CD4-positive, alpha-beta T cell treated with Interleukin-15 for 4 hours (primary cell): ENCODE measurements at regions not wholly inside any gene's neighbourhood (a gene's known extent, or its start where the extent isn't known, plus 50 kb on each side); places are given as distances from the start of the nearest gene placed in this dataset.
"Not testable (repeated sequence)": the region's sequence is repeated elsewhere in the genome, so short reads cannot be mapped to it uniquely, and the experiment has no call there.

ENCODE experiments used
- DNase-seq: peaks from one replicate; pipeline ENCODE4 v3.0.0-alpha.2; 2020; ENCODE audit warnings: low spot score

DNA sequence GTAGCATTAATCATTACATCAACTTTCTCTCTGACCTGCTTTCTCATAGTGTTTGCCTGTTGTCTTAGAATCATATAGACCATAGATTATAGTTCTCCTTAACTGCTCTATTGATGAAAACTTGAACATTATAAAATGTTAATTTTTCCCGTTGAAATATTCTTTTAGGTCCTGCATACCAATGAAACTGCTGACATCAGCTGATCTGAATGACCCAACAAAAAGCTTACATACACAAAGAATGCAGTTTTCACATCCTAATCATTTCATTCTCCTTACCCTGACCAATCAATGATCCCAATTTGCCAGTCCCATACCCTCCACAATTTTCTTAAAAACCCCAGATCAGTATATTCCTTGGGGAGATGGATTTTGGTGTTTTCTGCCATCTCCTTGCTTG, 302.9 kb upstream of the MBL2 start:
- no peak for DNase-seq

DNA sequence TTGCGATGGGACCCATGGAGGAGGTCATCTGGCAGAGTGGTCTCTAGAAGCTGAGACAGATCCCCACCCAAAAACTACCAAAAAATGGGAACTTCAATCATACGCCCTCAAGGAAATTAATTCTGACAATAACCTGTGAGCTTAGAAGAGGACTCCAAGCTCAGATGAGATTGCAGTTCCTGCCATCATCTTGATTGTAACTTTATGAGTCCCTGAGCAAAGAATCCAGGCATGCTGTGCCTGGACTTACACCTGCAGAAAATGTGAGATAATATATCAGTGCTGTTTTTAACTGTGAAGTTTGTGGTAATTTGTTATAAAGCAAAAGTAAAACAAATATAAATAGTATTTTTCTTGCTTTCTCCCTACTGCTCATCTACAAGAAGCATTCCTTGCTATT, 299.6 kb upstream of the MBL2 start:
- DNase-seq: no peak

DNA sequence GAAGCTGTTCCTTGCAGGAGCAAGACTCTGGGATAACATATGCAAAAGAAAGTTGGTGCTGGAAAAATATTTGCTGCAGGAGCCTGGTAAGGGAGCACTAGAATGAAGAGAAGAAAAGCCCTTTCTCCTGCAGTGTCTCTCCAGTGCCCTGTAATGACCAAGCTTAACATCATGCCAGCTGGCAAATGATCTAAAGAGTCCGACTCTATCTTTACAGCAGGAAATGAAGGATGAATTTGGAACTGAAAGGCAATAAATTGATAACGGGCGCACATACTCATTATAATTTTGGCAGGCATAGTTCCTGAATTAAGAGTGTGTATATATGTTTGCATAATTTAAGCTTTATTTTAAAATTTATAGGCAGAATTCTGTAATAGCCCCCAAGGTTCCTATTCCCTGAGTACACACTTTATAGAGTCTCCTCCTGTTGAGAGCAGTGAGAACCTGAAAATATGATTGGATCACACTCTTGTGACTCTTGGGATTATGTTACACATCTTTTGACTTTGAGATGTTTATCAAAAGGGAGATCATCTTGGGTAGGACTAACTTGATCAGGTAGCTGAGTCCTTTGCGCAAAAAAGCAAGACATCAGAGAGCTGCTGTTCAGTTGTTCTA, 299.0 kb upstream of the MBL2 start:
- DNase-seq: no peak

- no peak for DNase-seq
Measured at GRCh38 chr10:53069013-53069412, 296.4 kb upstream of the MBL2 start.

DNA sequence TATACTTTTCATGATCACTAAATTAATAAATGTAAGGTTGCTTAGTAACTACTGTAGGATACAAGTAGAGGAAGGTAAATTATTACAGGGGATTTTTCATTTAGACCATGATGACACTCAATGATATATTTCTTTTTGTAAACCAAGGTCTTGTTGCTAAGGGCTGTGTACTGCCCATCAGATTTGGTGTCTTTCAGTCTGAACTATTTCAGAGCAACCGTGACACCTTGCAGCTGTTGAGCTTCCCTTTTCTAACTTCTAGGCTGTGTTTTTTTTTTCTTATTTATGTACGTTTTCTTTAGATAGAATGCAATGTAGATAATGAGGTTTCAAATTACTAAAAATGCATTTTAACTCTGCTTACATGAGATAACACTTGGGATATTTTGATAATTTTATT, 292.0 kb upstream of the MBL2 start:
- DNase-seq: no peak

GRCh38 chr10:53063805-53064204, 291.2 kb upstream of the MBL2 start:
- no peak for DNase-seq

DNA sequence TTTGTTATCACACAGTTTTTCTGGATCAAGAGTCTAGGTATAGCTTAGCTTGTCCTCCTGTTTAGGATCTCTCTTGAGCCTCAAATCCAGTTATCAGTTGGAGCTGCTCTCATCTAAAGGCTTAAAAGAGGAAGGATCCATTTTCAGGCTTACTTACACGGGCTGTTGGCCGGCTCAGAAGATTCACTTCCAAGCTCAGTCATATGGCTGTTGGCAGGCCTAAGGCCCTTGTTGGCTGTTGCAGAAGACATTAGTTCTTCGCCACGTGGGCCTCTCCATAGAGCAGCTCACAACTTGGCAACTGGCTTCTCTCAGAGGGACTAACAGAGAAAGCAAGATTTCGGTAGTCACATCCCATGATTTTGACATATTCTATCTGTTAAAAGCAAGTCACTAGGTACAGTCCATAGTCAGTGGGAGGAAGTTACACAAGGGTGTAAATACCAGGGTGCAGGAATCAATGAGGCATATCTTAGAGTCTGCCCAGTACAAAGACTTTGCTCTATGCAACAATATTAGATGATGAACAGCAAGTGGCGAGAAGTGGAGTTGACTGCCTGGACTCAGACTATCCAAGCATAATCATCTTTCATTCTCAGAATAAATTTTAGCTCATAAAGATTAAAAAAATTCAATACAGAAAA, 280.1 kb upstream of the MBL2 start:
- no peak for DNase-seq

- no peak for DNase-seq
Measured at GRCh38 chr10:53045315-53045714, 272.7 kb upstream of the MBL2 start.

GRCh38 chr10:53035823-53036222, 263.2 kb upstream of the MBL2 start:
- DNase-seq: not testable (repeated sequence)

GRCh38 chr10:53033396-53033795, 260.8 kb upstream of the MBL2 start:
- DNase-seq: no peak

- DNase-seq: not testable (repeated sequence)
Measured at GRCh38 chr10:53029872-53030849, 257.6 kb upstream of the MBL2 start.

GRCh38 chr10:53029449-53029848, 256.9 kb upstream of the MBL2 start:
- no peak for DNase-seq

DNA sequence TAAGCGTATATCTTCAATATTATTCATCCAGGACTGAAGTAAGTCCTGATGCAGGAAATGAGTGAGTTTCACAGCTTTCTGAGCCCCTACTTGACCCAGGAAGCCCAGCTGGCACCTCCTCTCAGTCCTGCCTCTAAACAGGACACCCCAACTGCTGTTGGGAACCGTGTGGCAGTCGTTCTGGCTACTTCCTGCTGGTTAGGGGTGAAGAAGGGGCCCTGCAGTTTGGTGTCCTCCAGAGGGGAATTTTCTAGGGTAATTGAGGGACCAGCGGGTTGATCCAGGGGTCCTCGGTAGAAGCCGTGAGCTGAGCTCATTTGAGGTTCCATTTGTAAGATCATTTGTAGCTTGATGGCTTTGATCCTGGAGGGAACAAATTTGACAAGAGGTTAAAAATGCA, 253.2 kb upstream of the MBL2 start:
- DNase-seq: not testable (repeated sequence)

DNA sequence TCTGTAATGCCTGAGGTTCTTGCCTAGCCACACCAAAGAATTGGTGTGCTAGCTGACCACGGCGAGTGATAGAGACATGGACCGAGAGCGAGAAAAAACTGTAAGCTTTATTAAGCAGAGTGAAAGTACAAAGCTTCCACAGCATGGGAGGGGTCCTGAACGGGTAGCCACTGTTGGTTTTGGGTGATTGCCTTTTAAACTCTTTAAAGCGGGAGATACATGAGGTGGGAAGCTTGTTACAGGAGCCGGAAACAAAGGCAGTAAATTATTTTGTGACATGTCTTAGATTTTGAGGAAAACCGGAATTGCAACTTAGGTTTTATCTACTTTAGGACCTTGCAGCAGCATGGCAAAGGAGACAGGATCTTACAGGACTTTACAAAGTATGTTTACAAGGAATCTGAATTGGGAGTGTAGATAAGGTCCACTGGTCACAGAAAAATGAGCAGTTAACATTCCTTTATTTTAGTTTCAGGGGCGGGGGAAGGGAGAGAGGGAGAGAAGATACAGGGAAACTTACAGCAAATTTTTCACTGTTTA, 252.7 kb upstream of the MBL2 start:
- DNase-seq: no peak

GRCh38 chr10:53023411-53023810, 250.8 kb upstream of the MBL2 start:
- no peak for DNase-seq

GRCh38 chr10:53022611-53023088, 250.1 kb upstream of the MBL2 start:
- DNase-seq: no peak

GRCh38 chr10:53013201-53013810, 240.7 kb upstream of the MBL2 start:
- DNase-seq: no peak

DNA sequence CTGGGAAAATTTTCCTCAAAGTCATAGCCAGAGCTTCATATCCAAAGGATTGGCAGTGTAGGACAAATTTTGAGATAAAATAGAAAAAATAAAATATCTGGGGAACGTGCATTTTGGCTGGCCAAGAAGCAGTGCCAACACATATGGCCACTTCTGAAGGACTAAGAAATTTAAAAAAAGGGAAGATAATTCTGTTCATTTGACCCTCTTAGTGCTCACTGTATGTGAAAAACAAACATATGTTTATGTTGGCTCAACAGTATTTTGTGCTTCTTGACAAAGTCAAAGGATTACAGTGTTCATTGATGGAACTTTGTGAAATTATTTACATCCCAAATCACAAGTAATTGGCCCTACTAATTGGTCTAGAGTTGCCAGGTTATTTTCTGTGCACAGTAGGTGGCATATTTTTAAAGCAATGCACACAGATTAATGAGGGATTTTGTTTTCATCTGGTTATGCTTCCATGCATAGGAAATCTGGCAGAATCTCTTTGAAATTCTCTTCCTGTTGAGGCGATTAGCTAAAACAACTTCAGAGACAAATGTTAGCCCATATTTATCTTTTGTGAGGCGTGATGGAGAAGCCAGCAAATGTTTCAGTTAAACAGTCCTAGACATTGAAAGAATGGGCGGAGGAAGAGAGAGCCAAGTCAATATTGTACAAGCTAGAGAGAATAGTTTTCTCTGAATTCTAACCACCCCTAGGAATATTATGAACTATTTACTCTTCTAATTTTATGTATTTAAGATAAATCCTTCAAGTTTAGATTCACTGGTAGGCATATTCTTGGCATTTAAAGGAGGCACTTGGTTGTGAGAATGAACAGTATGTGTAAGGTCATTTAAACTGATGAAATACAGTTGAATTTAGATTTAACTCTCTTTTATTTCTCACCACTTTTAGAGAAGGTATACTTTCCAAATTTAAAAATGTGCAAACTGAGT, 237.7 kb upstream of the MBL2 start:
- no peak for DNase-seq

GRCh38 chr10:53007527-53007842, 234.9 kb upstream of the MBL2 start:
- no peak for DNase-seq

DNA sequence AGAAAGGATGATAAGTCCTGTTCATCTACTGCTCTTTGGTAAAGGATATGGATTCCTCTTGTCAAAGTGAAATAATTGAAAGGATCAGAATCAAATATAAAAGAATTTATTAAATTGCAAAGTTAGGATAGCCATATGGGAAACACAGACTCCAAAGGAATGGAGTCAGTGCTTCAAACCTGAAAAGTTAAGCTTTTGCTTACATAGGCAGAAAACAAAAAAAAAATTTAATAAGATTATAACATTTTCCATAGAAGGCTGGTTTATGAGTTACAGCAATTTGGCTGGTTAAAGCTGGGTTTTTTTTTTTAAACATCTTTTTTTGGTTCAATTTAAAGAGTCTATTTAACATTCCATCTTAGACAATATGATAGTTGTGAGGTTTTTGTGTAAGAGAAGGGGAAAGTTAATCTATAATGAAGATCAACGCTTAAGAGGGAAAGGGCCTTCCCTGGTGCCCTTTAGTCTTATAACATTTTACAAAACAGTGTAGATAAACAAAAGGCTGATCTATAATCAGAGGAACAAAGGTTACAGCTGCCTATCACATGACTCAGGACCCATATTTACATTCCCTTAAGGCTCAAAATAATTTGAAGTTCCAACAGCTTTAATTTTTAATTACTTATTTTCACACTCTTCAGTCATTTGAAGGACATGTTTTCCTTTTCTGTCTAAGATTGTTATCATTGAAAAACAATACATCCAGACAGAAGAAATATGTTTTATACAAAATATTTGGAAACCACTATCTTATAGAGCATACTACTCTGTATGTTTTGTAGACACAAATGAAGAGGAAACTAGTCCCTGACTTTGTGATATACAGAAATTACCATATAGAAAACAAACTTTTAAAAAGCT, 234.3 kb upstream of the MBL2 start:
- no peak for DNase-seq
